Chondrocyte (in vitro differentiated cells): ENCODE measurements at regions not wholly inside any gene's neighbourhood (a gene's known extent, or its start where the extent isn't known, plus 50 kb on each side); places are given as distances from the start of the nearest gene placed in this dataset.

Experiments
- DNase-seq: peaks from one replicate; pipeline ENCODE4 v3.0.0; 2021; ENCODE audit warnings: mixed read lengths, low spot score
- H3K27ac Mint-ChIP-seq: one replicate; pipeline ENCODE4 v1.8.0; 2021; ENCODE audit warnings: mild to moderate bottlenecking, moderate library complexity, mixed read lengths; ENCODE audit not compliant: unreplicated experiment
- H3K27me3 Mint-ChIP-seq: 2 replicates; pipeline ENCODE4 v1.8.0; 2021; ENCODE audit warnings: low read depth, mixed read lengths
- H3K36me3 Mint-ChIP-seq: 2 replicates; pipeline ENCODE4 v1.8.0; 2021; ENCODE audit warnings: low read depth, mixed read lengths
- H3K4me1 Mint-ChIP-seq: 2 replicates; pipeline ENCODE4 v1.8.0; 2021; ENCODE audit warnings: low read depth, mild to moderate bottlenecking, mixed read lengths
- H3K4me3 Mint-ChIP-seq: one replicate; pipeline ENCODE4 v1.8.0; 2021; ENCODE audit warnings: mild to moderate bottlenecking, moderate library complexity, mixed read lengths; ENCODE audit not compliant: unreplicated experiment
- H3K9me3 Mint-ChIP-seq: 2 replicates; pipeline ENCODE4 v1.8.0; 2021; ENCODE audit warnings: low read depth, mixed read lengths
- CTCF ChIP-seq: fragments of 200-600 bp; sonication (generic); IDR thresholded peaks from 2 replicates; pipeline ENCODE4 v1.5.0; 2021; ENCODE audit warnings: antibody characterized with exemption, mild to moderate bottlenecking, moderate library complexity

- Mint-ChIP-seq H3K4me1 (no peaks in the 10 kb centered on the region), H3K27me3 (no peaks in the 10 kb centered on the region), H3K36me3 (no peaks in the 10 kb centered on the region), H3K4me3 (no peak overlapping the region), H3K27ac (no peak overlapping the region), H3K9me3 (no peaks in the 10 kb centered on the region)
- DNase-seq, result no peak
- no peak for TF ChIP-seq CTCF
Measured at GRCh38 chr1:68970571-68970970, 473.7 kb upstream of the DEPDC1 start.

DNA sequence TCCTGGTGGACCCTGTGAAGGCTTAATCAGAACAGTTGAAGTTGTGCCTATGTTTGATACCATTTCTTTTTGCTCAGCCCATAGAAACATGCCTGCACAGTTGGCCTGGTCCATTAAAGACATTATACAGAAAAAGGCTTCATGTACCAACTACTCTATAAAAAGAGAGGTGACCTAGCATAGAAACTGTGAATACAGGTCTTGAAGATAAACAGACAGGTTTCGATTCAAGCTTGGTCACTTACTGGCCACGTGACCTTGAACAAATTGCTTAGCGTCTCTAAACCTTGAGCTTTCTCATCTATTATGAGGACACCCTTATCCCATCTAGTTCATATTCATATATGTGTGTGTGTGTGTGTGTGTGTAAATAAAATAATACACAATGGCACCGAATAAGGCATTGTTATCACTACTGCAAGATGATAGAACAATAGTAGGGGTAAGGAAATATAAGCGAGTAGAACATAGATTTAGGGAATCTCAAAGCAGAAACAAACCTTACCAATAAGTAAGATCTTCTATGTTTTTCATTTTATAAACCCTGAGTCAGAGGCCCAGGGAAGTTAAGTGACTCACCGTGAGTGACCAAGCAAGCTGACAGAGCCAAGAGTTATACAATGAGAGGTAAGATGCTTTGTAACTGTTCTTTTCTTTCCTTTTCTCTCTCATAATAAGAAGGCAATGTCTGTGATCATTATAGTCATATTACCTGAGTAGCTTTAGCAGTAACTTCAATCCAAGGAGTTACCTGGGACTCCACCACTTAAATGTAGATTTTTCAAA lies 476.8 kb upstream of the DEPDC1 start:
- Mint-ChIP-seq H3K4me1 (no peaks in the 10 kb centered on the region), H3K36me3 (no peaks in the 10 kb centered on the region), H3K27me3 (peaks cover 2% of the 10 kb centered on the region), H3K9me3 (no peaks in the 10 kb centered on the region), H3K27ac (no peak overlapping the region), H3K4me3 (no peak overlapping the region)
- no peak for DNase-seq
- TF ChIP-seq CTCF, result no peak

DNA sequence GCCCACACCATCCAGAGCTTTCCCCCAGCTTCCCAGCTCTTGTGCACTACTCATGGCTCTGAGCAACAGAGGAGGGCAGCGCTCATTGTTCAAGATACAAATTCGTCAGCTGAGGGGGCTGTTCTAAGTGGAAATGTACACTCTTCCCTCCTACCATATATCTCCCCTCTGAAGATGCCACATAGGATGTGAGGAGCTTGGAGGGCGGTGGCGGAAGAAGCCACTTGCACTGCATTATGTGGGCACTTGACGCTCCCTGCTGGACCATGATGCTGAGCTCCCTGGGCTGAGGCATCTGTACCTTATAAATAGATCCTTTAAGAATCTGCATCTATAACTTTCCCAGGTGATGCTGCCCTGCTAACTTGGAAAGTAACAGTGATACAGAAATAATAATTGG lies 477.6 kb upstream of the DEPDC1 start:
- H3K4me3 Mint-ChIP-seq, result no peak overlapping the region
- H3K36me3 Mint-ChIP-seq, result no peaks in the 10 kb centered on the region
- no peaks in the 10 kb centered on the region for H3K9me3 Mint-ChIP-seq
- TF ChIP-seq CTCF, result no peak
- no peak for DNase-seq
- H3K27me3 Mint-ChIP-seq, result peaks cover 2% of the 10 kb centered on the region
- H3K4me1 Mint-ChIP-seq, result no peaks in the 10 kb centered on the region
- no peak overlapping the region for H3K27ac Mint-ChIP-seq

GRCh38 chr1:68975212-68975933 lies 478.5 kb upstream of the DEPDC1 start:
- H3K27ac Mint-ChIP-seq, result no peak overlapping the region
- DNase-seq, result no peak
- no peak overlapping the region for H3K4me3 Mint-ChIP-seq

More at GRCh38 chr1:68975212-68975933, 478.5 kb upstream of the DEPDC1 start:
- no peaks in the 10 kb centered on the region for H3K4me1 Mint-ChIP-seq
- no peaks in the 10 kb centered on the region for H3K36me3 Mint-ChIP-seq
- no peak for TF ChIP-seq CTCF
- no peaks in the 10 kb centered on the region for H3K9me3 Mint-ChIP-seq
- peaks cover 4% of the 10 kb centered on the region for H3K27me3 Mint-ChIP-seq
